GM18508 (cell line): ENCODE measurements at regions not wholly inside any gene's neighbourhood (a gene's known extent, or its start where the extent isn't known, plus 50 kb on each side); places are given as distances from the start of the nearest gene placed in this dataset.
"Not testable (repeated sequence)": the region's sequence is repeated elsewhere in the genome, so short reads cannot be mapped to it uniquely, and the experiment has no call there.

Source experiments
- ATAC-seq: cut with Tn5 transposase; IDR thresholded peaks from one replicate; pipeline ENCODE4 v1.9.1; 2021; ENCODE audit warnings: moderate number of reproducible peaks; ENCODE audit not compliant: insufficient read depth, unreplicated experiment

DNA sequence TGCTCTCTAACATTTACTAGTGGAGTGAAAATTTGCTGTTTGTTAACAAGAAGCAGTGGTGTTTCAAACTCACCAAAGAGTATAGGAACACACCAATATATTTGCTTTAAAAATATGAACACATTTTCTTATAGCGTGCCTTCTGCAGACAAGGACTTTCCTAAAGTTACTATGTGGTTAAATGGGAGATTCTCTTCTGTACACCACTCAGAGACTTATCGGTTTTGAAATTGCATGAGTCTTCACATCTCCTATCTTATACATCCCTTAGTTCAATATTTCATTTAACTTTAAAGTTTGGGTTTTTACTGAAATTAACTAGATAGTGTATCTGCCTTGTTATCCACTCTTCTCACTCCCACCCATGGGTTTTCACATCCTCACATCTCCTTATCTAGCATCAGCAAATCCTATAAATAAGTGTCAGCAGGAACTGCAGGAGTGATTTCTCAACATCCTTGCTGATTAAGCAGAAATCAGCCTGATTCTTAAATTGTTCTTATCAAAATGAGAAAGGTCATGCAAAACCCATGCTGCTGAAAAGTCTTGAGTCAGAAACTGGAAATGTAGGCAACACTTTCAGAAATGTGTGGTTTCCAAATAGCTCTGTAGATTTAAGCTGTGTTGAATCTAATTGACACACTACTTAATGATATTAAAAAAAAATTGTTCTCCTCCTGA, 1075.6 kb upstream of the GJE1 start:
- ATAC-seq: no peak

DNA sequence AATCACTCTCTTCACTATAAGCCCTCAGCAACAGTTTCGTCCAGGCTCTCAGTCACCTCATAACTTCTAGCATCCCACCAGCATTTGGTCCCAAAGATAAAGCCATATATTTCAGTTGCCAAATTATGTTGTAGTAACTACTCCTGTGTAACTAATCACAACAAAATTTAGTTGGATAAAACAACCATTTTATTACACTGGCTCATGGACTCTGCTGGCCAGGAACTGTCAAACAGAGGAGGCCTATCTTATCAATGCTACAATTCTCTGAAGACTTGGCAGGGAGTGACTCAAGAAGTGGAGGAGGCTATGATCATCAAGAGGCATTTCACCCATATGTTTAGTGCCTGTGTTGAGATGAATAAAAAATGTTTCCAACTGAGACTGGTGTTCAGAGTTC, 1082.3 kb upstream of the GJE1 start:
- ATAC-seq: no peak

DNA sequence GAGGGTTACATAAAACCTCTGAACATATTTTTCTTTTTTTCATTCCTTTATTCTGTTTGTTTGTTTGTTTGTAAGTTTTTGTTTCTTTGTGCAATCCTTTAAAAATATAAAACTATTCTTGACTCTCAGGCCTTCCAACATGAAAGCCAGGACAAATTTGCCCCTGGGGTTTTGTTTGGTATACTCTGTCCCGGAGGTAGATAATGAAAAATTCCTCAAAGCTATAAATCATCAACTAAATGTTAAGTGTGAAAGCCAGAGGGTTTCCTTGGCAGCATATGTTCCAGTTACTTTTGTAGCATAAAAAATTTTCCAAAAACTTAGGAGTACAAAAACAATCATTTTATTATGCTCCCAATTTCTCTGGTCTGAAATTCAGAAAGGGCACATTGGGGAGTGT, 1084.3 kb upstream of the GJE1 start:
- ATAC-seq: no peak

DNA sequence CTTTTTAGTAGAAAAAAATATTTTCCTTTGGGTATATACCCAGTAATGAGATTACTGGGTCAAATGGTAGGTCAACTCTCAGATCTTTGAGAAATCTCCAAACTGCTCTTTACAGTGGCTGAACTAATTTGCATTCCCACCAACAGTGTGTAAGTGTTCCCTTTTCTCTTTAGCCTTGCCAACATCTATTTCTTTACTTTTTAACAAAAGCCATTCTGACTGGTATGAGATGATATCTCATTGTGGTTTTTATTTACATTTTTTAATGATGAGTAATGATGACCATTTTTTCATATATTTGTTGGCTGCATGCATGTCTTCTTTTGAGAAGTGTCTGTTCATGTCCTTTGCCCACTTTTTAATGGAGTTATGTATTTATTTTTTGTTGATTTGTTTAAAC, 1086.2 kb upstream of the GJE1 start:
- ATAC-seq: not testable (repeated sequence)

DNA sequence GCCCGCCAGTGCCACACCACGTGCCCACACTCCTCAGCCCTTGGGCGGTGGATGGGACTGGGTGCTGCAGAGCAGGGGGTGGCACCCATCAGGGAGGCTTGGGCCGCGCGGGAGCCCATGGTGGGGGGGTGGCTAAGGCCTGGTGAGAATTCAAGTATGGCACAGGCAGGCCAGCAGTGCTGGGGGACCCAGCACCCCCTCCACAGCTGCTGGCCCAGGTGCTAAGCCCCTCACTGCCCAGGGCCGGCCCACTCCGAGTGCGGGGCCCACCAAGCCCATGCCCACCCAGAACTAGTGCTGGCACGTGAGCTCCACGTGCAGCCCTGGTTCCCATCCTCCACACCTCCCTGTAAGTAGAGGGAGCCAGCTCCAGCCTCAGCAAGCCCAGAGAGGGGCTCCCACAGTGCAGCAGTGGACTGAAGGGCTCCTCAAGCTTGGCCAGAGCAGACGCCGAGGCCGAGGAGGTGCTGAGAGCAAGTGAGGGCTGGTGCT, 1091.1 kb upstream of the GJE1 start:
- ATAC-seq: no peak

DNA sequence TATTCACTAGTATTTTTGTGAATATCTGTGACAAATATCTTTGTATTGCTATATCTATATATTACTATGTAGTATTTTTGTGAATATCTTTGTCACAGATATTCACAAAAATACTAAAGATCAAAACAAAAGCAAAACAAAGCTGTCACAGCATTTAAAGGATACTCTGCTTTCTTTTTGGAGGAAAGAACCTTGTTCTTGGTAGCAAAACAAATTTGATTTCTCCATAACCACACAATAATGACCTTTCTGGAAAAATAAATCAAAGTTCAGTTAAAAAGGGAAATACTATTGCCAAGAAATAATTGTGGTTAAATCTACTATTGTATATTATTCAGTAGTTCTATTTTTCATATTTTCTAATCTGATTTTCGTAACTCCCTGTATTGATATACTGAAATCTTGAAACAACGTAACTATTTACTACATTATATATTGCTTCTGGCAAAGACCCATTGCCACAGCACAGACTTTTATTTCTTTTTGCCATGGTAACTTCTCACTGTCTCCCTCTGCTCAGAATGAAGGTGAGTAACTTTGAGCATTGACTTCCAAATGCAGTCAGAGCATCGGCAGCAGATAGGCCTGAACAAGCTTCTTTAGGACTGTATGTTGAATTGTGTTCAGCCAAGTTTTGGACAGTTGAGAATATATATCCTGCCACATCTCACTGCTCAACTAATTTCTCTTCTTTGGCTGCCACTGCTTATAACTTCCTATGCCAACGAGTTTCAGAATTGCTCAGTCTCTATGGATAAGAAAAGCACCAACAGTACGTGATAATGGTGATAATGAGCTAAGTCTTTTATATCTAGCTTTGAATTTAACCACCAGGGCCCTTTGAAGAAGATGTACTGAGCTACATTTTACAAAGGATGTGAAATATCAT, 1097.2 kb upstream of the GJE1 start:
- ATAC-seq: no peak

DNA sequence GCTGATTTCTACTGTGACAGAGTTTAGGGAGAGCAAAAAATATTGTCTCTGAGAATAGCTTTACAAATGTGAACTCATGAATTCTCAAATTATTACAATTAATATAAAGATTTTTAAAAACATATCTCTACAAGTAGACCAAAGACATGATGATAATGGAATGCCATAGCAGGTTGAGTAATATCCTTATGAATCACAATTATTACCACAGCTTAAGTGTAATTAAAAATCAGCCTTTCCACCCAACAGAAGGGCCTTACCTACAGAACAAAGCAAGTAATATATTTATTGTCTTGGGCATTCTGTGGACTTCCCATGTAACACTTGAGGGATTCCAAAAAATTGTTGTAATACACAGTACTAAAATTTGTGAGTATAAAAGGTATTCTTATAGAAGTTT, 1099.6 kb upstream of the GJE1 start:
- ATAC-seq: no peak

DNA sequence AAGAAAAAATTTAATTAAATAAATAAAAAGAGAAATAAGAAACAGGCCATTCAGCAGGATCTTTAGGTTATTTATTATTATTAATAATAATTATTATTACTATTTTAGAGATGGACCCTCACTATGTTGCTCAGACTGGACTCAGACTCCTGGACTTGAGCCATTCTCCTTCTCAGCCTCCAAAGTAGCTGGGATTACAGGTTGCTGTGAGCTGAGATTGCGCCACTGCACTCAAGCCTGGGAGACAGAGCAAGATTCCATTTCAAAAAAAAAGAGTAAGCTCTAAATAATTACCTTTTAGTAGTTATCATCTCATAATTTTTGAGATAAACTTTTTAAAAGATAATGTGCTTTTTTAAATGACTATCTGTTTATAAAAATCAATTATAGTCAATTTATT, 1102.8 kb upstream of the GJE1 start:
- no peak for ATAC-seq

DNA sequence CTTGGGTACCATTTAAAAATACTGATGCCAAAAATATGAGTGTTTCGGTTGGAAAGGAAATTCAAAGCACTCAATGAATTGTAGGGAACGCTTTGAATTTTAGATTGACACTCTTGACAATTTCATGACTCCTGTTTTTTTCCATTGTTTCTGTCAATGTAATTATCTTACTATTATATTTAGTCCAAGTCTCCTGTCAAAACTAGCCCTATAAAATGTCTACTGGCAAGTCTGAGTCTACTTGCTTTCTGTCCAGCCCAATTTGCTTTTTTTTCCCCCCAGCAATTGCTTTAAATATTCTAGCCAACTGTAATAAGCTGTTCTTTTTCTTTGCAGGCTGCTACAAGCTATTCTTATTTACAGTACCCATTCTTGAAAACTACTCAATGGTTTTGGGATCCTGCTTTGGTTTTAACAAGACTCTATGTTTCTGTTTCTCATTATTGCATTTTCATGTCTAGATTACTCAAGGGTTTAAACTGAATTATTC, 1103.9 kb upstream of the GJE1 start:
- ATAC-seq: no peak

DNA sequence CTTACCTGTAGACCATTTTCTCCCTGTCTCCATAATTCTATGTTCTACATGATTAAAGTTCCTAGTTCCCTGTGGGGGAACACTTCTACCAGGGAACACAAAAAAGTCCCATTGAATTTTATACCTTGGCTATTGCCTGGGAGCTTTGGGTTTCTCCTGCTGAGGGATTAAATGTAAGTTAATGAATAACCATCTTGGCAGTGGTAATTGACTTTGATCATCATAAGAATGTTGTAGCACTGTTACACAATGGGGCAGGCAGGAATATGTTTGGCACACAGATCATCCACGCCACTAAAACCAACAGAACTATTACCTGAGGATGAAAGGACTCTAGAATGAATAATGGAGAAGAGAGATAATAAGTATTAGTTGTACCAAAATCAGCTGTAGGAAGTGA, 1106.2 kb upstream of the GJE1 start:
- ATAC-seq: no peak

DNA sequence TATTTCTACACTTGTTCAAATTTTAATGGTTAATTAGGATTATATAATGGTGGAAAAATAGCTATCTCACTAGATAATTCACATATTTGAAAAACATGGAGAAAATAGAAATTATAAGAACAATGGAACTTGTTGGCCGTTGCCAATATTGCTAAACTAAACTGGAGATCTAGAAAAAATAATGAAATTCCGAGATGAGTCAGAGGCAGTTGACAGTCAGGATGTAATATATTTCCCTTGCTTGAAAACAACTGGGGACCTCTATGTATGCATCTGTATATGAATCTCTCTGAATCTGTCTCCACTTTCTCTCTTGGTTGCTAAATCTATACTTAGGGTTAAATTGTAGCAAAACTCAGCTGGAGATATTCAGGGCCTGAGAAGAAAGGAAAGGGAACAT, 1108.2 kb upstream of the GJE1 start:
- no peak for ATAC-seq

DNA sequence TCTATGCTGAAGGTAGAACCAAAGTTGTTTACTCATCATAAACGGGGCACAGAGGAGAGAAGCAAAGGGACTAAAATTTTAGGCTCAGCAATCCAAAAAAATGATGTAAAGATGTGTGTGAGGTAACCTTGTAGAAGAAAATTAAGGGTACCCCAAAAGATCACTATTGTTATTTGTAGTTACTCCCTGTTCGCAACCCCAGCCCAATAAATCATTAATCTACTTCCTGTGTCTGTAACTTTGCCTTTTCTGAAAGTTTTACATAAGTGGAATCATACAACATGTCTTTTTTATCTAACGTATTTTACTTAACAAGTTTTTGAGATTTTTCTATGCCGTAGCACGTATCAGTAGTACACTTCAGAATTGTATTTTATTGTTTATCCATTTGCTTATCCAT, 1114.8 kb upstream of the GJE1 start:
- ATAC-seq: no peak

DNA sequence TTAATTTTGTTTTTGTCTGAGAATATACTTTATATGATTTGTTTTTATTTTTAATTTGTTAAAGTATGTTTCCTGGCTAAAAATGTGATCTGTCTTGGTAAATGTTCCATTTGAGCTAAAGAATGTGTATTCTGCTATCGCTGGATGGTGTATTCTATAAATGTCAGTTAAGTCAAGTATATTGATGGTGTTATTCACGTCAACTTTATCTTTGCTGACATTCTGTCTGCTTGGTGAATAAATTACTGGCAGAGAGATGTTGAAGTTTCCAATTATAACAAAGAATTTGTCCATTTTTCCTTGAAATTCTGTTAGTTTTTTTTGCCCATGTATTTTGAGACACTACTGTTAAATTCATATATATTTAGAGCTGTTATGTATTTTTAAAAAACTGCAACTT, 1131.8 kb upstream of the GJE1 start:
- ATAC-seq: no peak

DNA sequence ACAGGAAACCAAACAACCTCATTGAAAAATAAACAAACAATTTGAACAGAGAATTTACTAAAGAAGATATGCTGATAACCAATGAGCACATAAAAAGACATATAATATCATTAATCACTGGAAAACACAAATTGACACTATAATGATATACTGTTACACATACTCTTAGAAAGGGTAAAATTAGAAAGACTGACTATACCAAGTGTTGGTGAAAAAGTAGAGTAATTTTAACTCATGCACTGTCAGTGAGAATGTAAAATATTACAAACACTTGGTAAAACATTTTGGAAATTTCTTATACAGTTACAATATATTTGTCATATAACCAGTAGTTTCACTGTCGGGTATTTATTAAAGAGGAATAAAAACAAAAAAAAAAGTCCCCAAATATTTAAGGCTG, 1139.2 kb upstream of the GJE1 start:
- no peak for ATAC-seq

DNA sequence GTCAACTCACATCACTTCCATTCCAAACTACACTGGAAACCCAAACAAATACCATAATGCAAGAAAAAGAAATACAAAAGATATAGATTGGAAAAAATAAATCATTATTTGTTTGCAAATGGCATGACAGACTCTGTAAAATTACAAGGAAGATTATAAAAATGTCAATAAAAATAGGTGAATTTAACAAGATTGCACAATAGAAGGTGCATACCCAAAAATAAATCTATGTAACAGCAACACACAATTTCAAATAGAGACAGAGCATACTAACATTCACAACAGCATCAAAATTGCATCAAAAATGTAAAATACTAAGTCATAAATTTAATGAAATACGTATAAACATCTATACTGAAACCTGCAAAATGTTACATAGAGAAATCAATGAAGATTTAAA, 1140.0 kb upstream of the GJE1 start:
- no peak for ATAC-seq

DNA sequence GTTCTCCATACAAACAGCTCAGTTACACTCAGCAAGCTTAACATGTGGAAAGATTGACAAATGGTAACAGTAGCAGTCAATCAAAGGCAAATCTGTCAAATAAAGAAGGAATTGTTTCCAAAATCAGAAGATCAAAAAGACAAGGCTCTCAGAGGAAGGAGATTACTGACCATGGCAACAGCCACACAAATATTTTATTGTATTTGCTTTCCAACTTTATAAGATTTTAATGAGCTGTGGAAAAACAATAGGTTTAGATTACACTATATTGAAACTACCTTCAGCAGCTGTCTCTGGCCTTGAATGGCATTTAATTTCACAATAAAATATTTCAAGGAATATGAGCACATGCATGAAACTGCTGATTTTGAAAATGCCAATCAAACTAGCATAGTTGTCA, 1143.9 kb upstream of the GJE1 start:
- ATAC-seq: no peak

DNA sequence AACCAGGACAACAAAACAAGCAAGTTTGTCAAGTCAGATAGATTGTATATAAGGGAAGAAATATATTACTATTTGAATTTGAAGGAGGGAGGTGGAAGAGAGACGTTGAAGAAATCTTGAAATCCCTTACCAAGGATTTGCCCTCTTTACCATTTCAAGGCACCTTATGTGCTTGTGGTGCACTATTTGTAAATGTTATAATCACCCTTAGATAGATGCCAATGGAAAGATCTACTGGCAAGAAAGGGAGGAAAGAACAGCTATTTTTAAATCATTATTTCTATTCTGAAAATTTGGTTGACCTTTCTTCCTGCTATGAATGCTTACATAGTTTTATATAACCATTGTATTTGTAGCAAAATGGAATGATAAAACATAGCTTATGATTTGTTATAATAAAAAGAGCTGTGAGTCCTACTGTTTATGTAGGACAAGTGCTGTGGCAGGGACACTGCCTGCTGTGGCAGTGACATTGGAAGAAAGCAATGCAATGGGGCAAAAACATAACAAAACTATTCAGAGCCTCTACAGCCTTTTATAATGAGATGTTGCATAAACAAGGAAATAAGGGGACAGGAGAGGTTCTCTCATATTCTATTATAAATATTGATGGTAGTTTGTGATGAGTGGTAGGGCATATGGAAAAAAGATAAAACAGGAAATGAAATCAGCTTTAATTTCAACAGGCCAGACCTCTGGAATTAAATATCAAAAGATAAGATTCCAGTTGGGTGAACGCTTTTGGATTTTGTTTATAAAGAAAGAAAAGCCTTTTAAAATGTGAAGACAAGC, 1145.2 kb upstream of the GJE1 start:
- no peak for ATAC-seq

DNA sequence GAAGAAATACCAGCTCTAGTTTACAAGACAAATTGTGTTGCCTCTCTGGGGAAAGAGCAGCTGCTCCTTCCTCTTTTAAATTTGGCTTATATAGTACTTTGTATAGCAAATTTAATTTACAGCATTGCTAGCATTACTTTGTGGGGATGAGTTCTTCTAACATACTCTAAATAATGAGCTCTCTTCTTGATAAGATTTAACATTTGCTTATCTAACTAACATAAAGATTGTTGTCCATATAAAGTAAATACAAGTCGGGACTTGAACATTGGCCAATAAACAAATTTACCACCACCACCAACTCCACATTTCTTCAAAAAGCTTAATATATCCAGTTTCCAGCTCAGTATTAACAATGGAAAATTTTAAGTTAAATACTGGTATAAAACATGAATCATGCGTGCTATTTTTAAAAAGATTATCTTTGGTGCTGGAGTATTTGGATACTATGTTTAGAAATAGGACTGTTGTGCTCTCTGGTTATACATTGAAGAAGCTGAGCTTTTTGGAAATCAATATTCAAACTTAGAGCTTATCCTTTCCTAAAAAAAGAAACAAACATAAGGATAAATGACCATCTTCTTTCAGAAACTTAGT, 1146.9 kb upstream of the GJE1 start:
- no peak for ATAC-seq

DNA sequence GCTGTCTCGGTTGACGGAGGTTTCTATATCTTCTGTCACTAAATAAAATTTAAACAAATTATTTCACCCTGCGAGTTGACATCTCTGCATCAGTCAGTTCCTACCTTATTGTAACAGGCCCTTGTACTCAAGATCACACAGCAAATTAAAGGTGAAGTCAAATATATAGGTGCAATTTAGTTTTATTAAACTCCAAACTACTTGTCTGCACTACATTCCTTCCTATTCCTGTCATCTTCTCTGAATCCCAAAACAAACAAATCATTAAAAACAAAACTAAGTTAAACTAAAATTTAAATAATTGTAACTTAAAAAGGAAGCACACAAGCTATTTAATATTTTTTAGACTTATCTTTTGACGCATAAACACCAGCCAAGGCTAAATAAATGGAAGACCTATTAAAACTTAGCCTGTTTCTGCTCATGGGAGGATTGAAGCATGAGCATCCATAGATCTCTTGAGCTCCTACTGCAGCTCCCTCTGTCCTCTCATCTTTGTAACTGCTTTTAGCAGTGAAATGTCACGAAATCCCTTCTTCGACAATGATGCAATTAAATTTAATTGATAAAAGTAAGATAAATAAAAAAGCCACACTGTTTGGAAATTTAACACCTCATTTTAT, 1152.3 kb upstream of the GJE1 start:
- ATAC-seq: no peak

DNA sequence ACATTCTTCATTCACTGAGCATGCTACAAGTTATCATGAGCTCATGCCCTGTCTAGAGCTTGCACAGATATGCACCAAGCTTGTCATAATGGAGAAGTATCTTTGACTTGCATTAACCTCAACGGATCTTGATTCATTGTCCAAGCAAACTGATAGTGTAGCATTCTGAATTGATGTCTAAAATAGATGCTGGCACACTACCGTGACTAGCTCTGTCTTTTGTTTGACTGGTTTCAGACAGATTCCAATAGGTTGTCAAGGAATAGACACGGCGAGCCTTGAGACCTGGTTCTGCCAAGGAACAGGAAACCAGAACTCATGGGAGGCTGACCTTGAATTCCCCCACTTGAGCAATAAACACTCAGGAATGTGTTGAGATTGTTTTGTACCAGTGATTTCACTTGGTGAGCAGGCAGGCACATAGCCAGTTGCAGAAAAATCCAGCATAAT, 1153.1 kb upstream of the GJE1 start:
- ATAC-seq: no peak
